Naive thymus-derived CD8-positive, alpha-beta T cell (primary cell): ENCODE measurements at regions not wholly inside any gene's neighbourhood (a gene's known extent, or its start where the extent isn't known, plus 50 kb on each side); places are given as distances from the start of the nearest gene placed in this dataset.
A peak's percentile ranks its signal among the peaks of the same experiment; 100 is the strongest.

Source experiments
- ATAC-seq, 2 donors: fragments of 150-1000 bp; cut with Tn5 transposase in 1 of 2; sonication (Bioruptor Pico), chemical (Tn5 transposase) in 1 of 2; 1 replicate in 1 of 2; 2 replicates in 1 of 2; pipeline ENCODE4 v1.10.0; 2021; ENCODE audit warnings: mild to moderate bottlenecking in 2 of 2, moderate library complexity in 2 of 2
- POLR2A ChIA-PET: fragments of 350-600 bp; sonication (Branson Sonifier 250); formaldehyde crosslinking; loops from one replicate; lab custom pipeline; 2021; ENCODE audit warnings: antibody characterized with exemption; lab: Charles Lee
- DNase-seq, 10 donors: peaks; one replicate each; pipeline versions ENCODE4 v3.0.0 to v3.0.0-alpha.2; 2020 to 2022
- H3K27ac Mint-ChIP-seq, 10 donors: one replicate each; pipeline ENCODE4 v1.8.0; 2020 to 2022; ENCODE audit warnings: mild to moderate bottlenecking in 10 of 10, mixed read lengths in 10 of 10, moderate library complexity in 4 of 10, inconsistent platforms in 1 of 10
- H3K27me3 Mint-ChIP-seq, 5 donors: one replicate each; pipeline ENCODE4 v1.8.0; 2021 to 2022; ENCODE audit warnings: mixed read lengths in 5 of 5
- H3K36me3 Mint-ChIP-seq, 3 donors: one replicate each; pipeline ENCODE4 v1.8.0; 2020 to 2022; ENCODE audit warnings: mixed read lengths in 3 of 3, mild to moderate bottlenecking in 2 of 3, inconsistent platforms in 1 of 3
- H3K4me1 Mint-ChIP-seq, 4 donors: one replicate each; pipeline ENCODE4 v1.8.0; 2021 to 2022; ENCODE audit warnings: mixed read lengths in 4 of 4
- H3K4me3 Mint-ChIP-seq, 10 donors: one replicate each; pipeline ENCODE4 v1.8.0; 2020 to 2022; ENCODE audit warnings: mild to moderate bottlenecking in 10 of 10, mixed read lengths in 10 of 10, moderate library complexity in 6 of 10, inconsistent platforms in 1 of 10
- H3K9me3 Mint-ChIP-seq, 9 donors: one replicate each; pipeline ENCODE4 v1.8.0; 2020 to 2022; ENCODE audit warnings: mixed read lengths in 9 of 9, mild to moderate bottlenecking in 3 of 9, inconsistent platforms in 1 of 9, moderate library complexity in 1 of 9

DNA sequence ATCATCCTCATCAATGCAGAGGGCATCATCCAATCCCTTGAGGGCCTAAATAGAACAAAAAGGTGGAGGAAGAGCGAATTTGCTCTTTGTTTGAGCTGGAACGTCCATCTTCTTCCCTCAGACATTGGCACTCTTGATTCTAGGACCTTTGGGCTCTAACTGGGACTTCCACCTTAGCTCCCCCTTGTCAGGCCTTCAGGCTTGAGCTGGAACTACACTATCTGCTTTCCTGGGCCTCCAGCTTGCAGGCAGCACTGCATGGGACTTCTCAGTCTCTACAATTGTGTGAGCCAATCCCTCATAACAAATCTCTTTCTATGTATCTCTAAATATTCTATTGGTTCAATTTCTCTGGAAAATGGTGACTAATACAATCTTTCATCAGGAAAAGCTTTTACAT is 155.4 kb downstream of the MCHR2 start:
- peaks cover 0 to 2% (median 0%) of the 10 kb centered on the region in 9 donors for H3K9me3 Mint-ChIP-seq
- no peak for ATAC-seq
- POLR2A ChIA-PET = no interaction called here

DNA sequence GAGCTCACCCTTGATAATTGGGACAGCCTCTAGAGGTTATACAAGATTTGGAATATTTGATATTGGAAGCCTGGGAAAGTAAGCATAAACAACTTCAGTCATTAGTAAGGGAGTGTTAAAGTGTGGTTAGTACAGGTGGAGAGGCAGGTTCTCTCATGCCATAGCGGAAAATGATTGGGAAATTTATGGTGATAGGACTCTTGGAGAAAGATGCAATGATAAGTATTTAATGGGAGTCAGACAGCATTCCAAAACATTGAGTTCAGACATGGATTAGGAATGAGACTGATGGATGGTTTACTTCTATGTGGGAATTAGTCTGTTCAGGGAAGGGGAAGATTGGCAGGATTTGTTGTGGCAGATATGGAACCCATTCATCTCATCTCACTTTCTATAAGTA is 152.7 kb downstream of the MCHR2 start:
- POLR2A ChIA-PET = no interaction called here
- H3K36me3 Mint-ChIP-seq = no peaks in the 10 kb centered on the region
- peaks cover 7 to 40% (median 13%) of the 10 kb centered on the region in 5 donors for H3K27me3 Mint-ChIP-seq
- DNase-seq (no peak), ATAC-seq (no peak)
- no peak overlapping the region for H3K4me3 Mint-ChIP-seq
- H3K27ac Mint-ChIP-seq = no peak overlapping the region
- H3K9me3 Mint-ChIP-seq = peaks cover 0 to 2% (median 0%) of the 10 kb centered on the region in 9 donors
- no peaks in the 10 kb centered on the region for H3K4me1 Mint-ChIP-seq

More for the DNA sequence above, 155.4 kb downstream of the MCHR2 start:
- no peak overlapping the region for H3K4me3 Mint-ChIP-seq
- H3K27ac Mint-ChIP-seq = no peak overlapping the region
- no peaks in the 10 kb centered on the region for H3K4me1 Mint-ChIP-seq
- no peak for DNase-seq
- H3K27me3 Mint-ChIP-seq = peaks cover 6 to 25% (median 13%) of the 10 kb centered on the region in 5 donors
- no peaks in the 10 kb centered on the region for H3K36me3 Mint-ChIP-seq

DNA sequence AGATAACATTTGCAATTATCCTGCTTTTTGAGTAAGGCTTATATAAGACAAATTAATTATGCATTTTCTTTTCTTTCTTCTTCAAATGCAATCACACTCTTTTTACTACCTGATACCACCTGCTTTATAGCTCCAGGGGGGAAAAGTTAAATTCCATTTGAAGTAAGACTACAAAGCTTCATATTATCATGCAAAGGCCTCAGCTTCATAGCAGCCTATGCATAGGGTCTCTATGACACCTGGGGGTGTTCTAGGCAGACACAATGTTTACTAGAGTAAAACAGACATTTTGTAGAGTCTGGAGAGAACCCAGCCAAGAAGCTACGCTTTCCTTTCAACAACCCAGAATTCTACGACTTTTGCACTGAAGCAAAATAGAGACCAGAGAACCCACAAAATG is 148.0 kb downstream of the MCHR2 start:
- ATAC-seq (no peak), DNase-seq (no peak)
- peaks cover 6 to 39% (median 20%) of the 10 kb centered on the region in 5 donors for H3K27me3 Mint-ChIP-seq
- no peaks in the 10 kb centered on the region for H3K36me3 Mint-ChIP-seq
- no peaks in the 10 kb centered on the region for H3K9me3 Mint-ChIP-seq
- POLR2A ChIA-PET = no interaction called here
- no peak overlapping the region for H3K4me3 Mint-ChIP-seq
- no peak overlapping the region for H3K27ac Mint-ChIP-seq
- H3K4me1 Mint-ChIP-seq = no peaks in the 10 kb centered on the region

DNA sequence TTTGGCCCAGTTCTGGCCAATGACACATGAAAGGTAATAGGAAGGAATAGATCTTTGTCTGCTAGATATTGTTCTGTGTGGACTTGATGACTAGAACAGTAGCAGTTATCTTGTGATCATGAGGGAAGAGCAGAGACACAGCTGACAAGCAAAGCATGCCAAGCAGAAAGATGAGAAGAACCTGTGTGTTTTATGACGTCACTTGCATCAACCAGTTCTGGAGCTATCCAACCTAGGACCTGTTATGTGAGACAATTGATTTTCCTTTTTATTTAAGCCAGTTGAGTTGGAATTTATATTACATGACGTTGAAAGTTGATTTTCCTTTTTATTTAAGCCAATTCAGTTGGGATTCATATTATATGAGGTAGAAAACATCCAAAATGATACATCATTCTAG is 143.2 kb downstream of the MCHR2 start:
- H3K4me3 Mint-ChIP-seq = no peak overlapping the region
- no peak for ATAC-seq
- no peaks in the 10 kb centered on the region for H3K36me3 Mint-ChIP-seq
- POLR2A ChIA-PET = no interaction called here
- H3K27me3 Mint-ChIP-seq = peaks cover 18 to 45% (median 26%) of the 10 kb centered on the region in 5 donors
- H3K4me1 Mint-ChIP-seq = no peaks in the 10 kb centered on the region
- no peak overlapping the region for H3K27ac Mint-ChIP-seq
- DNase-seq = no peak
- peaks cover 0 to 2% (median 0%) of the 10 kb centered on the region in 9 donors for H3K9me3 Mint-ChIP-seq

DNA sequence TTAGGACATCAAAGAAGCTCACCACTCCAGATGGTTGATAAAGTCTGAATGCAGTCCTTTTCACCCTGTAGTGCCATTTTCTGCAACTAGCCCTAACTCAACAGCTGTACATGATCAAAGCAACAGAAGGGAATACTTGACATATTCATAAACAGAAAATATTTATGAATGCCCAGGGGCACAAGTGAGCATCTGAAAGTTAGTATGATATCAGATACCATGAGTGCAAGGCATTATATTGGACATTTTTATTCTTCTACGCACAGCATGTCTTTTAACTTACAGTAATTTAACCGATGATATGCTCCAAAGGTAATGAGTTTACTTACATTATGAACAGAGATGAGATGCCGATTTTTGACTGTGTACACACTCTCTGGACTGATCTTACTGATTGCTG is 142.0 kb downstream of the MCHR2 start:
- POLR2A ChIA-PET = no interaction called here

DNA sequence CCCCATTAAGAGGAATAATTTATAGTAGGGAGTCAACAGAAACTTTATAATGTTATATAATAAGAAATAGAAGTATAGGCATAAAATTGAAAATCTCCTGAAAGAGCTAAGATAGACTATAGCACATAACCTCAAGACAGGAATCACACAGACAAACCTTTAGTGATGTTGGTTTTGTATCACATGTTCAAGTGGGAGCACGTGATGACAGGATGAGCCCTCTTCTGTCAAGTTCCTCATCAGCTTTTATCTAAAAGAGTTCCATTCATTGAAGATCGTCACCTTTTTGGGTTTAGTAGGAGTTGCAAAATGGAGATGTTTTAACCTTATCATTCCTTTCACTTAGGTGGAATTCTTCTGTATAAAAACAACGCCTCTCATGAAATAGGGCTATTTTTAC is 127.0 kb downstream of the MCHR2 start:
- H3K4me1 Mint-ChIP-seq = peaks cover 0 to 6% (median 4%) of the 10 kb centered on the region in 4 donors
- H3K36me3 Mint-ChIP-seq = no peaks in the 10 kb centered on the region
- H3K27me3 Mint-ChIP-seq = peaks cover 14 to 55% (median 19%) of the 10 kb centered on the region in 5 donors
- no peak overlapping the region for H3K4me3 Mint-ChIP-seq
- DNase-seq = peak in 1 of 10 donors; percentile 9
- peak overlapping the region in 1 of 10 donors; percentile 53 for H3K27ac Mint-ChIP-seq
- H3K9me3 Mint-ChIP-seq = no peaks in the 10 kb centered on the region
- POLR2A ChIA-PET = no interaction called here
- ATAC-seq = peak in 1 of 2 donors; percentile 68

More for the DNA sequence above, 142.0 kb downstream of the MCHR2 start:
- DNase-seq (no peak), ATAC-seq (no peak)
- Mint-ChIP-seq H3K27me3 (peaks cover 21 to 51% (median 31%) of the 10 kb centered on the region in 5 donors), H3K4me1 (no peaks in the 10 kb centered on the region), H3K36me3 (no peaks in the 10 kb centered on the region), H3K9me3 (peaks cover 0 to 3% (median 0%) of the 10 kb centered on the region in 9 donors), H3K4me3 (no peak overlapping the region), H3K27ac (no peak overlapping the region)

DNA sequence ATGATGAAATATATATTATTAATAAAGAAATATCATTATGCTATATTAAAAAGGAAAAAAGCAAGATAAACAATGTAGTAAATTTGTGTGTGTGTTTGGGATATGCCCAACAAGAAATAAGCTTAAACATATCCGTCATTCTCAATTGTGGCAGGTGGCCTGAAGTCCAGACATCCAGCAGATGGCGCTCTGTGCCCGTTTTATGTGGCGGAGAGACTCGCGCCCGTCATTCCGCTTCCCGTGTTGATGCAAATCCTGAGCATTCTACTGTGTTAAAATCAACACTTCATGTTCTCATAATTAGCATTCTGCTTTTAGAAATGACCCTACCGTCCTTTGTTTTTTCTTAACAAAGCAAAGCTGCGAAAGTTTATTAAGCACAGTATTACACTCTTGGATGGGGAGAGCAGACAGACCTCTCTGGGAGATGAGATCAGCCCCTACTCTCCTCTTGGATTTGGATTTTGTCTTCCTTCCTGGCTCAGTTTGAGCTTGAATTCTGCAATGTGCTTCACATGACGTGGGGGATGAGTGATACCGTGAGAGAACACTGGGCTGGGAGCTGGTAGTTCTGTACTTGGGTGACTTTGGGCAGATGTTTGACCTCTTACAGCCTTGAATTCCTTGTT is 125.8 kb downstream of the MCHR2 start:
- peak; percentile 65 to 70 for ATAC-seq
- Mint-ChIP-seq H3K36me3 (no peaks in the 10 kb centered on the region), H3K4me1 (peaks cover 0 to 6% (median 4%) of the 10 kb centered on the region in 4 donors), H3K9me3 (no peaks in the 10 kb centered on the region), H3K27ac (no peak overlapping the region), H3K4me3 (peak overlapping the region in 5 of 10 donors; percentile 13 to 45 (median 30)), H3K27me3 (peaks cover 12 to 61% (median 22%) of the 10 kb centered on the region in 5 donors)
- DNase-seq = peak; percentile 23 to 77 (median 64)
- POLR2A ChIA-PET = no interaction called here
